GM18867 (cell line): ENCODE measurements at regions not wholly inside any gene's neighbourhood (a gene's known extent, or its start where the extent isn't known, plus 50 kb on each side); places are given as distances from the start of the nearest gene placed in this dataset.
A peak's percentile ranks its signal among the peaks of the same experiment; 100 is the strongest.

Experiments used
- ATAC-seq: cut with Tn5 transposase; IDR thresholded peaks from one replicate; pipeline ENCODE4 v1.9.1; 2021; ENCODE audit warnings: mild to moderate bottlenecking, moderate library complexity; ENCODE audit not compliant: unreplicated experiment

DNA sequence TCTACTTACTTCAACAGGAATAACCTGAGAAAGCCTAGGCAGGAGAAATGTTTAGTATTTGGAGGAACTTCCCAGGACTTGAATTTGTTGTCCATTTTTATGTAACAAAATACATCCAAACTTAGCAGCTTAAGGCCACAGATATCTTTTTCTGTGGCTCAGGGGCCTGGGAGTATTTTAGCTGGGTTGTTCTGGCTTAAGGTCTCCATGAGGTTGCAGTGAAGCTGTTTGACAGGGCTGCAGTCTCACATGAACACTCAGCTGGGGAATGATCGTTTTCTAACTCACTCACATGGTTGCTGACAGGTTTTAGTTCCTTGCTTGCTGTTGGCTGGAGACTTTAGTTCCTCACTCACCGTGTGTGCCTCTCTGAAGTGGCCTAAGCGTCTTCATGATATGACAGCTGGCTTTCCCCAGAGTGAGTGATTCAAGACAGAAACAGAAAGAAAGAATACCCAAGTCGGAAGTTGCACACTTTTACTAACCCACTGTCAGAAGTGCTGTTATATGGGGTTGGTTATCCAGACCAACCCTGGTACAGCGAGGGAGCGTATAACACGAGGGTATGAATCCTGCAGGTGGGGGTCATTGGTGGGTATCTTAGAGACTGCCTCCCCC is 229.7 kb upstream of the TBL1XR1 start:
- peak; percentile 100 for ATAC-seq

- no peak for ATAC-seq
Measured at GRCh38 chr3:177427540-177427939, 230.3 kb upstream of the TBL1XR1 start.

- no peak for ATAC-seq
Measured at GRCh38 chr3:177429079-177429478, 231.8 kb upstream of the TBL1XR1 start.

DNA sequence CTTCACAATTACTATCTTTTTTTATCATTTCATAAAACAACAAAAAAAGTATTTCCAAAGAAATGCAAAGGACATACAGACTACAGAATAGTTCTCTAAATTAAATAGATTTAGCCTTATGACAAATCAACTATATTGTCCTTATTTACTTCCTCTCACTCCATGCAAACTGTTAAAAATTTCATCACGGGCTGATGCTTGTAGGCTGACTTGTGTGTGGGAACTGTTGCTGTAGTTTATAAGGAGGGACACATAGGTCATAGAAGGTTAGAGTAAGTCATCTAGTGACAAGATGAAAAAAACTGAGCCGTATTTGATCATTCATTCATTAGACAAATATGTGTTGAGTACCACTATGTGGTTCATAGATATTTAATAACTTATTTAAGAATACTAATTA is 232.5 kb upstream of the TBL1XR1 start:
- no peak for ATAC-seq

- ATAC-seq = no peak
Measured at GRCh38 chr3:177430653-177431052, 233.4 kb upstream of the TBL1XR1 start.

DNA sequence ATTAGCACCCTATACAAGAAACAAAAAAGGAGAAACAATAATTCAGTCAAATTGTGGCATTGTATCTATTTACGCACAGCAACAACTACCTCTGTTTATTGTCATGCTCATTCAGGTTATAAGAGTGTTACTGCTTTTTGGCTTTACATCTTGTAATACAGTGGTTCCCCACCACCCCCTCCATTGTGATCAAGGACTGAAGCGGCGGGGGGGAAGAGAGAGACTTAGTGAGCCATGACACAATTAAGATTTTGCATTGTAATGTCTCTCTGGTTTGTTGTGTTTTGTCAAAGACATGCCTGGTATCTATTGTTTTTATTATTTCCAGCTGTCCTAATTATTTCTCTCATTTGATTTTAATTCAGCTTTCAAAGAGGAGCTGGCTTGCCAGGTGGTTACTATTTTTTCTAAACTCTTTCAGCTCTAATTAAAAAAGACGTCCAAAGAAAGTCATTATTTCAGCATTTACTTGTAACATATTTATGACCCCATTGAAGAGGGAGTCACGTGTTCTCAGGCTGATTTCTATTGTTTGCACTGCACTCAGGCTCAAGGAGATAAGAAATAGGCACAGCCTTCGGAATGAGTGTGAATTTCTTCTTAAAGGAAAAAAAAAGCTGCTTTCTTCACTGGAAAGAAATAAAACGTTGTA is 234.4 kb upstream of the TBL1XR1 start:
- no peak for ATAC-seq

DNA sequence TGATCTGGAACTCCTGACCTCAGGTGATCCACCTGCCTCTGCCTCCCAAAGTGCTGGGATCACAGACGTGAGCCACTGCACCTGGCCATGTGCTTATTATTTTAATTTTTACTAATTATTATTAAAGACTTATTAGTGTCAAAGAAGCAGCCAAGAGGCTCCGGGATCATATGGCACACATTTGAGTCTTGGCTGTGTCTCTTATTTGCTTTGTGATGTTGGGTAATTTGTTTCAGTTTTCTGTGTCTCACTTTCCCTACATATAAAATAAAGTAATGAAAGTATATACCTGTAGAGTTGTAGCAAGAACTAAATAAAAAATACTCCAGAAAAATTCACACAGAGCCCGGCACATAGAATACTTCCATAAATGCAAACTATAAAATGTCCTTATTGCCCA is 238.0 kb upstream of the TBL1XR1 start:
- no peak for ATAC-seq

GRCh38 chr3:177437513-177438337 is 240.4 kb upstream of the TBL1XR1 start:
- ATAC-seq = no peak

GRCh38 chr3:177438596-177439220 is 241.4 kb upstream of the TBL1XR1 start:
- no peak for ATAC-seq

DNA sequence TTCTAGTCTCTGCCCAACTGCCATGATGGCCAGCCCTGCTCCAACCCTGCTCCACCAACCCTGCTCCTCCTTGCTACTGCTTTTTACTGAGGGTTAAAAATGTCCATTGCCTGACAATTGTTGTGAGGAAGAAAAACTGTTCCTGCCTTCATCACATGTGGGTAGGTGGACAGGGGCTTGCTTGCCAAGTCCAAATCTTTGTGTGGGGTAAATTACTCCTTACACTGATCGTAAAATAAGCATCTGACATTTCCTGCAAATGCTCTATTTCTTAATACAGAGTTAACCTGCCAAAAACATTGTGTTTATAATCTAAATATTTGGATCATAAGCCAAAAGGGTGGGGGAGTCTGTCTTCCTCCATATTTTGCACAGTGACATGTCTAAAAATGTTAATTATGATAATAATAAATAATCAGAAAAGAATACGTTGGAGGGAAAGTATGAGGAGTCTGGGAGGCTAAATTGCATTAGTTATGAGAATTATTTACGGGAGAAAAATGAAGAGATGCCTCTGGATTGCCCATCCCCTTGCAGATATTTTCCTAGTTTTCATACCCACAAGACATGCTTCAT is 242.5 kb upstream of the TBL1XR1 start:
- no peak for ATAC-seq

- ATAC-seq = no peak
Measured at GRCh38 chr3:177440456-177441104, 243.3 kb upstream of the TBL1XR1 start.

- ATAC-seq = no peak
Measured at GRCh38 chr3:177441276-177441812, 244.1 kb upstream of the TBL1XR1 start.

DNA sequence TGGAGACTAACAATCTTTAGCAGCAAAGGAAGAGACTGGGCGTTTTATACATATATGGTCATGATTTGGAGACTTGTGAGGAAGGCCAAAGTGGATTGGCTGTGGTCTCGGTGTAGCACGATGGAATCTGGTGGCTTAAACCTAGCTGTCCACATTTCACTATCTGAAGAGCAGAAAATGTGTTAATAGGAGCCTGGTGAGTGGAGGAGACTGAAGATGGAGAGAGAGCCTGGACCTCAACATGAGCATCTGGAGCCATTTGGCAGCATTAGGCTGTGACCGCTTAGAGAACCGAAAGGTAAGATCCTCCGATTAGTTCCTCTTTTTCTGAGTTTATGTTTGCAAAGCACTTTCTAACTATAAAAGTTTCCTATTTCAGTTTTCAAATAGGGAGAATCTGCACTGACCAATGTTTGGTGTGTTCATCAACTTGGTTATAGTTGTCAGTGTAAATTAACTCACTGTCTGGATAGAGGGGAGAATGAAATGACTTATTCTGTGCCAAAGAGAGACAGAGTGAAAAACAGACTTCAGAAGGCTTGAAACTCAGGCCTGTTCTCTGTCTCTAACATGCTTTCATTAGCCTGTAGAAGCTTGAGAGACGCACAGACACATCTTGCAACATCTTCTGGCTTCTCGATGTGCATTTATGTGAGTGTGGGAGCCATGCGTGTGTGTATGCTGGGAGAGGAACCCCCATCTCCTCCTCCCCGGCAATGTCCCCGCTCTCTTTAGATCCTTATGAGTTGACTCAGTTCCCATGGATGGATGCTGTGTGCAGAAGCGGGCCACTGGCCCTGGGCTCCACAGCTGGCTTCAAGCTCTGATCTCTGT is 244.7 kb upstream of the TBL1XR1 start:
- peak; percentile 98 for ATAC-seq

GRCh38 chr3:177443469-177443868 is 246.2 kb upstream of the TBL1XR1 start:
- ATAC-seq = no peak

DNA sequence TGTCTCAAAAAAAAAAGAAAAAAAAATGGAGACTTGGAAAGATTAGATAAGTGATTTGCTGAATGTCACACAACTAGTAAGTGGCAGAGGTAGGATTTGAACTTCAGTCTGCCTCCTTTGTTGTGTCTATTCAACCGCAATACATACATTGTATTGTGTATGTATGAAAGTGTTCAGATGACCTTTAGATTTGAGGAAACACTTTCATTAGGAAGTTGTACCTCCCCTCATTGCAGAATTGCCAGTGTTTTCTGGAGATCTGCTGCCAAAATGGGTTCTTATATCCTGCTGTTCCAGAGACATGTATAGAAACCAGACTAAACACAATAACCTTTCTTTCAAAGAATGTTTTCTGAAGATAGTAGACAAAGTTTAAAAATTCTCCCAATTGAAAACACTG is 247.4 kb upstream of the TBL1XR1 start:
- ATAC-seq = no peak

- no peak for ATAC-seq
Measured at GRCh38 chr3:177445549-177445948, 248.3 kb upstream of the TBL1XR1 start.

DNA sequence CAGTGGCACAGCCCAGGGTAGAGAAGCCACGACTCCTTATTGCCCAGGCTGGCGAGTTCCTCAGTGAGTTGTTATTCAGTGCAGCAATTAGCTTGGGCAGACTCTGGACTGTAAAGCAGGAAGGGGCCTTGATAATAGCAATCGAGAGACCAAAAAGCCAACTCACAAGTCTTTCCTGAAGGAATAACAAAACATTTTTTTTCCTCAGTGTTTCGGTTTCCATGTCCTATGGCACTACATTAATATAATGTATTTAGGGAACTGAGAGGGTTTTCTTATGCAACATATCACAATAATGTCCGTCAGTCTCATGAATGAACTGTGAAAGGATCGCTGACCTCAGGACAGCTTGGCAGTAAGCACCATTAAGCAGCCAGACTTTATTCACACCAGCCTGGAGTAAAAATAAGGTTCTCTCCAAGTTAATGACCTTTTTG is 248.9 kb upstream of the TBL1XR1 start:
- no peak for ATAC-seq

- no peak for ATAC-seq
Measured at GRCh38 chr3:177447938-177448337, 250.7 kb upstream of the TBL1XR1 start.

- ATAC-seq = peak; percentile 22
Measured at GRCh38 chr3:177448987-177449359, 251.7 kb upstream of the TBL1XR1 start.
